Nephron (organoid): ENCODE measurements at regions not wholly inside any gene's neighbourhood (a gene's known extent, or its start where the extent isn't known, plus 50 kb on each side); places are given as distances from the start of the nearest gene placed in this dataset.

Experiments used
- H3K27ac Mint-ChIP-seq, 3 experiments: 2 replicates each; pipeline ENCODE4 v1.8.0; 2020; ENCODE audit warnings: mixed read lengths in 3 of 3, mild to moderate bottlenecking in 2 of 3, moderate library complexity in 1 of 3
- H3K27me3 Mint-ChIP-seq: 2 replicates; pipeline ENCODE4 v1.8.0; 2021; ENCODE audit warnings: low read depth, mild to moderate bottlenecking, moderate library complexity, mixed read lengths
- H3K36me3 Mint-ChIP-seq: 2 replicates; pipeline ENCODE4 v1.8.0; 2020; ENCODE audit warnings: low read depth, mixed read lengths
- H3K4me1 Mint-ChIP-seq: 2 replicates; pipeline ENCODE4 v1.8.0; 2020; ENCODE audit warnings: mixed read lengths
- H3K4me3 Mint-ChIP-seq, 3 experiments: 2 replicates each; pipeline ENCODE4 v1.8.0; 2020; ENCODE audit warnings: mild to moderate bottlenecking in 3 of 3, mixed read lengths in 3 of 3, moderate library complexity in 2 of 3
- H3K9me3 Mint-ChIP-seq: 2 replicates; pipeline ENCODE4 v1.8.0; 2020; ENCODE audit warnings: mixed read lengths
- CTCF ChIP-seq, 3 experiments: fragments of 200-600 bp; sonication (generic); IDR thresholded peaks; one replicate each; pipeline ENCODE4 v1.5.0; 2021; ENCODE audit warnings: antibody characterized with exemption in 3 of 3; ENCODE audit not compliant: unreplicated experiment in 3 of 3

DNA sequence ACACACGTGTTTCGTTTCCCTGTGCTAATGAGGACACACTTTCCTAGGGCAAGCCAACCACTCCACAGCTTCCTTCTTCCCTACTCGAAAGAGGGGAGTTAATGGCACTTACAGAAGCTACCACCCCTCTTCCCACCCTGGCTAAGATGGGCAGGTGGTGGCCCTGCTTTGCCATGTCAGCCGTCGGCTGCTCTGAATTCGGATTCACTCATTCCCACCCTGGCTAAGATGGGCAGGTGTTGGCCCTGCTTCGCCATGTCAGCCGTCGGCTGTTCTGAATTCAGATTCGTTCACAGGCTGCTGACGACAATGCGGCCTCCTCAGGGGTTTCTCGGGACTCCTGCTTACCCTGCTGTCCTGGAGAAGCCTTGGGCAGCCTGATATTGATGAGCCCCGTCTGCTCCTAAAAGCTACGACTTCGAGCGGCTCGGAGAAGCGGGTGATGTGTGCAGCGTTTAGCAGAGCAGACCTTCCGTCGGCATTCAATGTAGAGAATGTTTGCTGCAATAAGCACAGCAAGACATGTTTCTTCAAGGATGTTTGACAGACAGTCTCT, 56.2 kb upstream of the PPP2R2D start:
- no peak overlapping the region for H3K4me3 Mint-ChIP-seq
- no peaks in the 10 kb centered on the region for H3K36me3 Mint-ChIP-seq
- H3K4me1 Mint-ChIP-seq: no peaks in the 10 kb centered on the region
- H3K9me3 Mint-ChIP-seq: no peaks in the 10 kb centered on the region
- no peak overlapping the region for H3K27ac Mint-ChIP-seq
- TF ChIP-seq CTCF (IDR thresholded peaks at IDR 0.05; ENCODE audit: unreplicated experiment in 3 of 3): no peak
- peaks cover 9% of the 10 kb centered on the region for H3K27me3 Mint-ChIP-seq

DNA sequence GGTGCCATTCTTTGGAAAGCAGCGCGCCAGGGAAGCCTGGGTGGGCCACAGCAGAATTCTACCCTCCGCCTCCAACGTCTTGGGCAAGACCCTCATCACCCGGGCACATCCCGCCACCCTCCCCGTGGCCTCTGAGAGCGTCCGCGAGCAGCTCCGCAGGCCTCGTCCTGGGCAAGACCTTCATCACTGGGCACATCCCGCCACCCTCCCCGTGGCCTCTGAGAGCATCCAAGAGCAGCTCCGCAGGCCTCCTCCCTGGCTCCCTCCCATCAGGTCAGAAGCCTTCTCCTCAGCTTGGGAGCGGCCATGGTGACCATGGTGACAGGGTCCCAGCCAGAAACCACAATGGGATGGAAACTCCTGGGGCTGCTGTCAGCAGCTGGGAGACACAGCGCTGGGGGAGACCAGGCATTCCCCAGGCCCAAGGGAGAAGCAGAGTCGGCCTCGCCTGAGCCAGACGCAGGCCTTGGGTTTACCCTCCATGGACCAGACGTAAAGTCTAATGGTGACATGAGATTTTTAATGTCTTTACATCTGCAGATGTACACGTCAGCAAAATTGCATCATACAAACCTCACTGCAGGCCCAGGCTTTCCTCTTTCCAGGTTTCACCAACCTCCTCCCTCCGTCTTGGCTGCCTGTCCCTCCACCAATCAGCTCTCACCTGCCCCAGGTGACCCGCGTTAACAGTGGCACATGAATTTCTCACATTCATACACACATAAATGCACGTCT, 55.1 kb upstream of the PPP2R2D start:
- Mint-ChIP-seq H3K36me3 (no peaks in the 10 kb centered on the region), H3K4me1 (no peaks in the 10 kb centered on the region), H3K27ac (no peak overlapping the region), H3K9me3 (no peaks in the 10 kb centered on the region), H3K4me3 (no peak overlapping the region), H3K27me3 (peaks cover 11% of the 10 kb centered on the region)
- no peak for TF ChIP-seq CTCF (IDR thresholded peaks at IDR 0.05; ENCODE audit: unreplicated experiment in 3 of 3)

DNA sequence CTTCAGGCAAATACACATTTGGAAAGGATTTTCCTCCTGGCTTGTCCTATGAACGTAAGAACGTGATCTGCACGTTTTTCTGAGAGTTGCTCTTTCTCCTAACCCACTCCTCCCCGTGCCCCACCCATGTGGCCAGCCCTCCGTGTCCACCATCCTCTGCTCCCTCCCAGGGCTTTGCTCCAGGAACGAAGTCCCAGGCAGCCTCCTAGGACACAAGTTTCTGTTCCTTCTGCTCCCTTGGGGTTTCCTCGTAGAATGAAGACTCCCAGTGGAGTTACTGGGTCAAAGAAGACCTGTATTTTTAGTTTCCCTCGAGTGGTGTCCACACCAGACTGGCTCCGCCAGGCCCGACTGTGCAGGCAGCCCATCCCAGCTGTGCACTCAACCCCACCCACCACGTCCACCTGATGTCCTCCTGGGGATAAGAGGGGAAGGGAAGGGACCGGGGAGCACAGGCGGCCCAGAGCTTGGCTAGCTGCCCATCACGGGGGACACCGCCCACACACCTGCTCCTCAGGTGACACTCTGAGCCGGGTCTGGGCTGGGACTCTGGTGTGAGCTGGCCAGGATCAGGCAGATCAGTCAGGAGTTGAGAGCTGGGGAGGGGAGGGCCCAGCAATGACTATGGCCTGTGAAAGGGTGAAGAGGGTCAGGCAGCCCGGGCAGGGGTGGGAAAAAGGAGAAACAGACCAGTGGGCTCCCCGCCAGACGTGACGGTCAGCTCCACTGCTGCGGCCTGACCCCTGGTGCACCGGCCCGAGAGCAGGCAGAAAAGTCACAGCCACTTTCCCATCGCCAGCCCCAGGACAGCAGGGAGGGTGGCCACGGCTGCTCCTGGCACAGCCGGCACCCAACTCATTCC, 54.3 kb upstream of the PPP2R2D start:
- peaks cover 19% of the 10 kb centered on the region for H3K27me3 Mint-ChIP-seq
- H3K9me3 Mint-ChIP-seq: no peaks in the 10 kb centered on the region
- no peak for TF ChIP-seq CTCF (IDR thresholded peaks at IDR 0.05; ENCODE audit: unreplicated experiment in 3 of 3)
- no peak overlapping the region for H3K4me3 Mint-ChIP-seq
- H3K4me1 Mint-ChIP-seq: no peaks in the 10 kb centered on the region
- no peak overlapping the region for H3K27ac Mint-ChIP-seq
- no peaks in the 10 kb centered on the region for H3K36me3 Mint-ChIP-seq

DNA sequence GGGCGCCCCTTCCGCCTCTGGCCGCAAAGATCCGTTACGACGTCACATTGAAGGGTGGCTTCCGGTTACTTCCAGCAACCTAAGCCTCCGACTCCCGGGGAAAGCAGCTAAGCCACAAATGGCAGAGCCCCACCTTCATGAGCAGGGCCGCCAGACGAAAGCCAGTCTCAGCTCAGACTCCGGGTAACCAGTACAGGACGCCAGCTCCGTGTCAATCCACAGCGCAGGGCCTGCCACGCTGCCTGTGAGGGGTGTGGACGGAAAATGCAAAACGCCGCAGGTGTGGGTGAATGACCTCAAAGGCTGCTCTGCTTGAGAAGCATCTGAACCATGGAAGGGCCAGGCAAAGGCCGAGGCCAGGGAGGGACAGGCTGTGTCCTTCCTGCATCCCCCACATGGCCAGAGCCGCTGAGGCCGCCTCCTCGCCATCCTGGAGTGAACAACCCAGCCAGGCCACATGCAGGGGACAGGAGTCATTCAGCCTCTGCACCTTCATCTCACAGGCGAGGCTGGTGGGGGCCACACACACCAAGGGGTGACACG, 53.5 kb upstream of the PPP2R2D start:
- Mint-ChIP-seq H3K36me3 (no peaks in the 10 kb centered on the region), H3K4me1 (no peaks in the 10 kb centered on the region), H3K27ac (no peak overlapping the region), H3K4me3 (no peak overlapping the region), H3K9me3 (no peaks in the 10 kb centered on the region), H3K27me3 (peaks cover 20% of the 10 kb centered on the region)
- TF ChIP-seq CTCF (IDR thresholded peaks at IDR 0.05; ENCODE audit: unreplicated experiment in 3 of 3): no peak

GRCh38 chr10:131848296-131848695, 52.5 kb upstream of the PPP2R2D start:
- Mint-ChIP-seq H3K36me3 (no peaks in the 10 kb centered on the region), H3K27me3 (peaks cover 26% of the 10 kb centered on the region), H3K4me1 (no peaks in the 10 kb centered on the region), H3K27ac (no peak overlapping the region), H3K4me3 (no peak overlapping the region), H3K9me3 (no peaks in the 10 kb centered on the region)
- no peak for TF ChIP-seq CTCF (IDR thresholded peaks at IDR 0.05; ENCODE audit: unreplicated experiment in 3 of 3)
